ENCODE measurements at regions not wholly inside any gene's neighbourhood (a gene's known extent, or its start where the extent isn't known, plus 50 kb on each side); places are given as distances from the start of the nearest gene placed in this dataset.

DNA sequence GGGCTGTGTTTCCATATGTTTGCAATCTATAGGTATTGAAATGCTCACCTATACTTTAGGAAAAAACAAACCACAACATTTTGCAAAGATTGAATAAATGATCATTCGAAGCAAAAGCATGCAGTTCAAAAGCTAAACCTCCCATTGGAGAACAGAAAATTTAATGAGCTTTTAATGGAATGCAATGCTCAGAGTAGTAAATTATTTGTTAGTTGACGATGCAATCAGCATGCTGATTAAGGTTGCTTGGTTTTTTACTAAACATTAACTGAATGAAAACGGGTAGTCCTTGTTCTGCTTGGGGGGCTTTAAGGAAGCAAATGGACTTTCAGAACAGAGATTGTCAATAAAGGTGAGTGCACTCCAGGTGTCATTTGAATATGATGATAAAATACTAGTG, 123.3 kb upstream of the TMEM161B start:
- TF ChIP-seq OSR1 (CRISPR knock-in tag; IDR thresholded peaks at IDR 0.05): no peak
- ATAC-seq: no peak

DNA sequence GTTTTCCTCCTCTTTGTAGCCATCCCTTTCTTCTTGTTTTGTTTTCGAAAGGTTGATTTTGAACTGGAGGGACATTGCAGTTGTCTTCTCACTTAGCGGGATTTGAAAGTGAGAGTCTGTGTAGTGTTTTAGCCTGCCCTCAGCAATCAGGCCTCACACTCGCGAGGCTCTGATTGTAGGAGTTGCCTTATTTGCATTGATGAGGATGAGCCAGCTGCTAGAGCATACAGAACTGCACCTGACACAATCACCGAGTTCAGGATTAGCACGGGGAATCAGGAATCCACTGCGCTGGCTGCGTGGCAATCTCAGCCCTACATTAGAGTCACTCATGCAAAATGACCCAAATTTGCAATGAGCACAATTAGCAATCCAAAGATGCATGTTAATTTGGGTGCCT, 122.5 kb upstream of the TMEM161B start:
- ATAC-seq: no peak
- TF ChIP-seq ARNTL (CRISPR knock-in tag; IDR thresholded peaks at IDR 0.05; ENCODE audit: borderline replicate concordance, low read depth) (no peak), SNAI2 (CRISPR knock-in tag; IDR thresholded peaks at IDR 0.05) (no peak), TOX (CRISPR knock-in tag; IDR thresholded peaks at IDR 0.05; ENCODE audit: borderline replicate concordance) (no peak), ESRRG (CRISPR knock-in tag; IDR thresholded peaks at IDR 0.05) (no peak), ZNF70 (CRISPR knock-in tag; IDR thresholded peaks at IDR 0.05) (no peak), ZFP3 (CRISPR knock-in tag; IDR thresholded peaks at IDR 0.05) (no peak), RARB (CRISPR knock-in tag; IDR thresholded peaks at IDR 0.05) (no peak), PPARA (CRISPR knock-in tag; IDR thresholded peaks at IDR 0.05; ENCODE audit: borderline replicate concordance) (no peak), ZC3H10 (CRISPR knock-in tag; IDR thresholded peaks at IDR 0.05) (no peak), OSR1 (CRISPR knock-in tag; IDR thresholded peaks at IDR 0.05) (no peak), ISL1 (CRISPR knock-in tag; IDR thresholded peaks at IDR 0.05) (no peak), BACH2 (CRISPR knock-in tag; IDR thresholded peaks at IDR 0.05; ENCODE audit: borderline replicate concordance) (no peak), ZNF8 (CRISPR knock-in tag; IDR thresholded peaks at IDR 0.05) (no peak), ZFP30 (CRISPR knock-in tag; IDR thresholded peaks at IDR 0.05) (no peak)
- TF ChIP-seq, protein P1, sequence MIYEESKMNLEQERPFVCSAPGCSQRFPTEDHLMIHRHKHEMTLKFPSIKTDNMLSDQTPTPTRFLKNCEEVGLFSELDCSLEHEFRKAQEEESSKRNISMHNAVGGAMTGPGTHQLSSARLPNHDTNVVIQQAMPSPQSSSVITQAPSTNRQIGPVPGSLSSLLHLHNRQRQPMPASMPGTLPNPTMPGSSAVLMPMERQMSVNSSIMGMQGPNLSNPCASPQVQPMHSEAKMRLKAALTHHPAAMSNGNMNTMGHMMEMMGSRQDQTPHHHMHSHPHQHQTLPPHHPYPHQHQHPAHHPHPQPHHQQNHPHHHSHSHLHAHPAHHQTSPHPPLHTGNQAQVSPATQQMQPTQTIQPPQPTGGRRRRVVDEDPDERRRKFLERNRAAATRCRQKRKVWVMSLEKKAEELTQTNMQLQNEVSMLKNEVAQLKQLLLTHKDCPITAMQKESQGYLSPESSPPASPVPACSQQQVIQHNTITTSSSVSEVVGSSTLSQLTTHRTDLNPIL (CRISPR knock-in tag; IDR thresholded peaks at IDR 0.05; ENCODE audit: low read depth): no peak
- TF ChIP-seq, protein P2, sequence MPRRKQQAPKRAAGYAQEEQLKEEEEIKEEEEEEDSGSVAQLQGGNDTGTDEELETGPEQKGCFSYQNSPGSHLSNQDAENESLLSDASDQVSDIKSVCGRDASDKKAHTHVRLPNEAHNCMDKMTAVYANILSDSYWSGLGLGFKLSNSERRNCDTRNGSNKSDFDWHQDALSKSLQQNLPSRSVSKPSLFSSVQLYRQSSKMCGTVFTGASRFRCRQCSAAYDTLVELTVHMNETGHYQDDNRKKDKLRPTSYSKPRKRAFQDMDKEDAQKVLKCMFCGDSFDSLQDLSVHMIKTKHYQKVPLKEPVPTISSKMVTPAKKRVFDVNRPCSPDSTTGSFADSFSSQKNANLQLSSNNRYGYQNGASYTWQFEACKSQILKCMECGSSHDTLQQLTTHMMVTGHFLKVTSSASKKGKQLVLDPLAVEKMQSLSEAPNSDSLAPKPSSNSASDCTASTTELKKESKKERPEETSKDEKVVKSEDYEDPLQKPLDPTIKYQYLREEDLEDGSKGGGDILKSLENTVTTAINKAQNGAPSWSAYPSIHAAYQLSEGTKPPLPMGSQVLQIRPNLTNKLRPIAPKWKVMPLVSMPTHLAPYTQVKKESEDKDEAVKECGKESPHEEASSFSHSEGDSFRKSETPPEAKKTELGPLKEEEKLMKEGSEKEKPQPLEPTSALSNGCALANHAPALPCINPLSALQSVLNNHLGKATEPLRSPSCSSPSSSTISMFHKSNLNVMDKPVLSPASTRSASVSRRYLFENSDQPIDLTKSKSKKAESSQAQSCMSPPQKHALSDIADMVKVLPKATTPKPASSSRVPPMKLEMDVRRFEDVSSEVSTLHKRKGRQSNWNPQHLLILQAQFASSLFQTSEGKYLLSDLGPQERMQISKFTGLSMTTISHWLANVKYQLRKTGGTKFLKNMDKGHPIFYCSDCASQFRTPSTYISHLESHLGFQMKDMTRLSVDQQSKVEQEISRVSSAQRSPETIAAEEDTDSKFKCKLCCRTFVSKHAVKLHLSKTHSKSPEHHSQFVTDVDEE (CRISPR knock-in tag; IDR thresholded peaks at IDR 0.05): no peak
- TF ChIP-seq, protein P3, sequence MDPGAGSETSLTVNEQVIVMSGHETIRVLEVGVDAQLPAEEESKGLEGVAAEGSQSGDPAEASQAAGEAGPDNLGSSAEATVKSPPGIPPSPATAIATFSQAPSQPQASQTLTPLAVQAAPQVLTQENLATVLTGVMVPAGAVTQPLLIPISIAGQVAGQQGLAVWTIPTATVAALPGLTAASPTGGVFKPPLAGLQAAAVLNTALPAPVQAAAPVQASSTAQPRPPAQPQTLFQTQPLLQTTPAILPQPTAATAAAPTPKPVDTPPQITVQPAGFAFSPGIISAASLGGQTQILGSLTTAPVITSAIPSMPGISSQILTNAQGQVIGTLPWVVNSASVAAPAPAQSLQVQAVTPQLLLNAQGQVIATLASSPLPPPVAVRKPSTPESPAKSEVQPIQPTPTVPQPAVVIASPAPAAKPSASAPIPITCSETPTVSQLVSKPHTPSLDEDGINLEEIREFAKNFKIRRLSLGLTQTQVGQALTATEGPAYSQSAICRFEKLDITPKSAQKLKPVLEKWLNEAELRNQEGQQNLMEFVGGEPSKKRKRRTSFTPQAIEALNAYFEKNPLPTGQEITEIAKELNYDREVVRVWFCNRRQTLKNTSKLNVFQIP (CRISPR knock-in tag; IDR thresholded peaks at IDR 0.05; ENCODE audit: borderline replicate concordance, low read depth): no peak
- TF ChIP-seq, protein P4, sequence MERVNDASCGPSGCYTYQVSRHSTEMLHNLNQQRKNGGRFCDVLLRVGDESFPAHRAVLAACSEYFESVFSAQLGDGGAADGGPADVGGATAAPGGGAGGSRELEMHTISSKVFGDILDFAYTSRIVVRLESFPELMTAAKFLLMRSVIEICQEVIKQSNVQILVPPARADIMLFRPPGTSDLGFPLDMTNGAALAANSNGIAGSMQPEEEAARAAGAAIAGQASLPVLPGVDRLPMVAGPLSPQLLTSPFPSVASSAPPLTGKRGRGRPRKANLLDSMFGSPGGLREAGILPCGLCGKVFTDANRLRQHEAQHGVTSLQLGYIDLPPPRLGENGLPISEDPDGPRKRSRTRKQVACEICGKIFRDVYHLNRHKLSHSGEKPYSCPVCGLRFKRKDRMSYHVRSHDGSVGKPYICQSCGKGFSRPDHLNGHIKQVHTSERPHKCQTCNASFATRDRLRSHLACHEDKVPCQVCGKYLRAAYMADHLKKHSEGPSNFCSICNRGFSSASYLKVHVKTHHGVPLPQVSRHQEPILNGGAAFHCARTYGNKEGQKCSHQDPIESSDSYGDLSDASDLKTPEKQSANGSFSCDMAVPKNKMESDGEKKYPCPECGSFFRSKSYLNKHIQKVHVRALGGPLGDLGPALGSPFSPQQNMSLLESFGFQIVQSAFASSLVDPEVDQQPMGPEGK (CRISPR knock-in tag; IDR thresholded peaks at IDR 0.05; ENCODE audit: borderline replicate concordance): no peak
- TF ChIP-seq, protein P5, sequence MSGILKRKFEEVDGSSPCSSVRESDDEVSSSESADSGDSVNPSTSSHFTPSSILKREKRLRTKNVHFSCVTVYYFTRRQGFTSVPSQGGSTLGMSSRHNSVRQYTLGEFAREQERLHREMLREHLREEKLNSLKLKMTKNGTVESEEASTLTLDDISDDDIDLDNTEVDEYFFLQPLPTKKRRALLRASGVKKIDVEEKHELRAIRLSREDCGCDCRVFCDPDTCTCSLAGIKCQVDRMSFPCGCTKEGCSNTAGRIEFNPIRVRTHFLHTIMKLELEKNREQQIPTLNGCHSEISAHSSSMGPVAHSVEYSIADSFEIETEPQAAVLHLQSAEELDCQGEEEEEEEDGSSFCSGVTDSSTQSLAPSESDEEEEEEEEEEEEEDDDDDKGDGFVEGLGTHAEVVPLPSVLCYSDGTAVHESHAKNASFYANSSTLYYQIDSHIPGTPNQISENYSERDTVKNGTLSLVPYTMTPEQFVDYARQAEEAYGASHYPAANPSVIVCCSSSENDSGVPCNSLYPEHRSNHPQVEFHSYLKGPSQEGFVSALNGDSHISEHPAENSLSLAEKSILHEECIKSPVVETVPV (CRISPR knock-in tag; IDR thresholded peaks at IDR 0.05): no peak

DNA sequence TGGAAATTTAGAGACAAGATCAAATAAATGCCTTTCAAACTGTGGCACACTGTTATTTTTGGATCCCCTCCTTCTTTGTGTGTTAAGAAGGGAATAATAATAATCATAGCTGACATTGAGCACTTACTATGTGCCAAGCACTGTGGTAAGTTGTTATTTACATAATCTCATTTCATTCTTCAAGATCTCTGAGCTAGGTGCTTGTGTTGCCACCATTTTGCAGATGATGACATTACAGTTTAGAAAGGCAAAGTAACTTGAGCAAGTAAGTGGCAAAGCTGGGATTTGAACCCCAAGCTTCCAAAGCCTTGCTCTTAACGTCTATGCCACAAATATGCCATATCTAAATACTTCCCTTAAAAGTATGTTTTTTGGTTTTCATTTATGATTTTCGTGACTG, 121.8 kb upstream of the TMEM161B start:
- ATAC-seq: no peak
- no peak for TF ChIP-seq TCF4 (CRISPR knock-in tag; IDR thresholded peaks at IDR 0.05; ENCODE audit: borderline replicate concordance)
- TF ChIP-seq ZFP30 (CRISPR knock-in tag; IDR thresholded peaks at IDR 0.05): no peak
- TF ChIP-seq ZNF8 (CRISPR knock-in tag; IDR thresholded peaks at IDR 0.05): no peak

DNA sequence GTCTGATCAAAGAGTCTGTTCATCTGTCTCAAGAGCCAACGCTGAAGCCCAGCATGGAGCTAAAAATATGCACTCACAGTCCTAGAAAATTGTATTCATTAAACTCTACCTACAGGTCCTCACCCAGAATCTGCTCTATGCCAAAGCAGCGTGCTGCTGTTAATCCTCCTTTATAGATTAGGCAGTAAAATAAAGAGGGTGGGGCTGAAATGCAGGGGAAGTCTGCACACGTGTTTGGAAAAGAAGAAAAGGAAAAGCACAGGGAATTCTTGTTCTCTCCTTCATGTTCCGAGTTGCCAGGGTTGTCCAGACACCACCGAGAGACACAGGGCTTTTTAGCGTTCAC, 121.4 kb upstream of the TMEM161B start:
- ATAC-seq: no peak
- TF ChIP-seq ISL1 (CRISPR knock-in tag; IDR thresholded peaks at IDR 0.05) (no peak), TCF4 (CRISPR knock-in tag; IDR thresholded peaks at IDR 0.05; ENCODE audit: borderline replicate concordance) (no peak), ZNF8 (CRISPR knock-in tag; IDR thresholded peaks at IDR 0.05) (no peak), ESRRG (CRISPR knock-in tag; IDR thresholded peaks at IDR 0.05) (no peak), ARNTL (CRISPR knock-in tag; IDR thresholded peaks at IDR 0.05; ENCODE audit: borderline replicate concordance, low read depth) (no peak), GLIS3 (CRISPR knock-in tag; IDR thresholded peaks at IDR 0.05) (no peak), ZFP3 (CRISPR knock-in tag; IDR thresholded peaks at IDR 0.05) (no peak), CSDC2 (CRISPR knock-in tag; IDR thresholded peaks at IDR 0.05) (no peak), TOX (CRISPR knock-in tag; IDR thresholded peaks at IDR 0.05; ENCODE audit: borderline replicate concordance) (no peak), ZFP30 (CRISPR knock-in tag; IDR thresholded peaks at IDR 0.05) (no peak), ZNF70 (CRISPR knock-in tag; IDR thresholded peaks at IDR 0.05) (no peak)
- TF ChIP-seq, protein P3 (CRISPR knock-in tag; IDR thresholded peaks at IDR 0.05; ENCODE audit: borderline replicate concordance, low read depth): no peak
- TF ChIP-seq, protein P2 (CRISPR knock-in tag; IDR thresholded peaks at IDR 0.05): no peak
